Uterus (tissue), 3 donors: ENCODE measurements at regions not wholly inside any gene's neighbourhood (a gene's known extent, or its start where the extent isn't known, plus 50 kb on each side); places are given as distances from the start of the nearest gene placed in this dataset.
A peak's percentile ranks its signal among the peaks of the same experiment; 100 is the strongest.

Source experiments
- DNase-seq, 2 donors: peaks; one replicate each; pipeline ENCODE4 v3.0.0-alpha.2; 2019 to 2020
- H3K27ac ChIP-seq, 2 donors: fragments of 200-600 bp; sonication (generic); 1 replicate in 1 of 2; 2 replicates in 1 of 2; pipeline ENCODE4 v1.5.1; 2016 to 2018
- H3K27me3 ChIP-seq, 2 donors: fragments of 200-600 bp; sonication (generic); one replicate each; pipeline ENCODE4 v1.5.1; 2018 to 2019; ENCODE audit warnings: control low read depth in 1 of 2
- H3K36me3 ChIP-seq, 2 donors: fragments of 200-600 bp; sonication (generic); one replicate each; pipeline ENCODE4 v1.5.1; 2019; ENCODE audit warnings: control low read depth in 1 of 2
- H3K4me1 ChIP-seq, 2 donors: fragments of 200-600 bp; sonication (generic); one replicate each; pipeline ENCODE4 v1.5.1; 2018 to 2019; ENCODE audit warnings: control low read depth in 1 of 2
- H3K4me3 ChIP-seq, 2 donors: fragments of 200-600 bp; sonication (generic); 1 replicate in 1 of 2; 2 replicates in 1 of 2; pipeline ENCODE4 v1.5.1; 2018 to 2019; ENCODE audit warnings: mild to moderate bottlenecking in 1 of 2
- H3K9me3 ChIP-seq, 2 donors: fragments of 200-600 bp; sonication (generic); one replicate each; pipeline ENCODE4 v1.5.1; 2019; ENCODE audit warnings: control low read depth in 1 of 2
- CTCF ChIP-seq, 4 experiments: fragments of 200-600 bp in 2 of 4; fragments of 450-650 bp in 2 of 4; sonication (generic) in 2 of 4; IDR thresholded peaks; one replicate each; pipeline ENCODE4 v1.5.1; 2016 to 2019; ENCODE audit warnings: antibody characterized with exemption in 4 of 4, mild to moderate bottlenecking in 2 of 4, moderate library complexity in 1 of 4
- POLR2A ChIP-seq, 2 donors: fragments of 450-650 bp; IDR thresholded peaks; one replicate each; pipeline ENCODE4 v1.6.1; 2016; ENCODE audit warnings: antibody characterized with exemption in 2 of 2, mild to moderate bottlenecking in 1 of 2, moderate library complexity in 1 of 2
- intact Hi-C: fragments of 100-400 bp; cut with DNase I; formaldehyde crosslinking; loops from one replicate; pipeline ENCODE4 v1.15.1; 2023; ENCODE audit warnings: low total_unique reads
- donor health status: DM: yes; HTN: yes; CAD: no.

DNA sequence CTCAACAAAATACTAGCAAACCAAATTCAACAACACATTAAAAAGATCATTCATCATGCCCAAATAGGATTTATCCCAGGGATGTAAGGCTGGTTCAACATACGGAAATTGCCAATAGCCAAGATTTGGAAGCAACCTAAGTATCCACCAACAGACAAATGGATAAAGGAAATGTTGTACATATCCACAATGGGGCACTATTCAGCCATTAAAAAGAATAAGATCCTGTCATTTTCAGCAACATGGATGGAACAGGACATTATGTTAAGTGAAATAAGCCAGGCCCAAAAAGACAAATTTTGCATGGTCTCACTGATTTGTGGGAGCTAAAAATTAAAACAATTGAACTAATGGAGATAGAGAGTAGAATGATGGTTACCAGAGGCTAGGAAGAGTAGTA is 82.0 kb upstream of the FAM241A start:
- Histone ChIP-seq H3K27ac (no peak overlapping the region), H3K27me3 (no peaks in the 10 kb centered on the region), H3K36me3 (no peaks in the 10 kb centered on the region), H3K9me3 (no peaks in the 10 kb centered on the region), H3K4me1 (no peaks in the 10 kb centered on the region), H3K4me3 (no peak overlapping the region)
- no peak for DNase-seq
- intact Hi-C loops: no loop called here
- TF ChIP-seq POLR2A (IDR thresholded peaks at IDR 0.05) (no peak), CTCF (IDR thresholded peaks at IDR 0.05) (no peak)

GRCh38 chr4:112069110-112069509 is 76.1 kb upstream of the FAM241A start:
- Histone ChIP-seq H3K27me3 (no peaks in the 10 kb centered on the region), H3K4me1 (no peaks in the 10 kb centered on the region), H3K36me3 (no peaks in the 10 kb centered on the region), H3K9me3 (no peaks in the 10 kb centered on the region), H3K27ac (no peak overlapping the region), H3K4me3 (no peak overlapping the region)
- intact Hi-C loops: no loop called here
- TF ChIP-seq POLR2A (IDR thresholded peaks at IDR 0.05) (no peak), CTCF (IDR thresholded peaks at IDR 0.05) (no peak)
- DNase-seq: no peak

GRCh38 chr4:112073181-112073580 is 72.1 kb upstream of the FAM241A start:
- DNase-seq: no peak
- intact Hi-C loops: no loop called here
- Histone ChIP-seq H3K4me1 (no peaks in the 10 kb centered on the region), H3K36me3 (no peaks in the 10 kb centered on the region), H3K27me3 (no peaks in the 10 kb centered on the region), H3K9me3 (no peaks in the 10 kb centered on the region), H3K4me3 (no peak overlapping the region), H3K27ac (no peak overlapping the region)
- TF ChIP-seq POLR2A (IDR thresholded peaks at IDR 0.05) (no peak), CTCF (IDR thresholded peaks at IDR 0.05) (no peak)

GRCh38 chr4:112075129-112075753 is 70.0 kb upstream of the FAM241A start:
- Histone ChIP-seq H3K27me3 (no peaks in the 10 kb centered on the region), H3K9me3 (no peaks in the 10 kb centered on the region), H3K27ac (no peak overlapping the region), H3K4me3 (no peak overlapping the region), H3K36me3 (no peaks in the 10 kb centered on the region), H3K4me1 (no peaks in the 10 kb centered on the region)
- intact Hi-C loops: no loop called here
- no peak for DNase-seq
- TF ChIP-seq POLR2A (IDR thresholded peaks at IDR 0.05): no peak
- TF ChIP-seq CTCF (IDR thresholded peaks at IDR 0.05): peak; percentile 18 to 32 (median 24)

- TF ChIP-seq POLR2A (IDR thresholded peaks at IDR 0.05) (no peak), CTCF (IDR thresholded peaks at IDR 0.05) (no peak)
- H3K9me3 ChIP-seq: no peaks in the 10 kb centered on the region
- no peaks in the 10 kb centered on the region for H3K27me3 ChIP-seq
- DNase-seq: no peak
- H3K4me3 ChIP-seq: no peak overlapping the region
- H3K4me1 ChIP-seq: no peaks in the 10 kb centered on the region
- no peaks in the 10 kb centered on the region for H3K36me3 ChIP-seq
- no peak overlapping the region for H3K27ac ChIP-seq
- intact Hi-C loops: no loop called here
Measured at GRCh38 chr4:112075906-112076305, 69.3 kb upstream of the FAM241A start.
